ENCODE measurements at regions not wholly inside any gene's neighbourhood (a gene's known extent, or its start where the extent isn't known, plus 50 kb on each side); places are given as distances from the start of the nearest gene placed in this dataset.

GRCh38 chr3:13227315-13228165 is 154.3 kb upstream of the IQSEC1 start:
- Histone ChIP-seq H3K9me3 (replicated peaks) (no peaks in the 10 kb centered on the region), H3K36me3 (no peaks in the 10 kb centered on the region), H3K4me1 (replicated peaks) (no peaks in the 10 kb centered on the region), H3K27ac (no peak overlapping the region), H3K4me3 (no peak overlapping the region), H3K27me3 (replicated peaks) (no peaks in the 10 kb centered on the region)
- no peak for DNase-seq (ENCODE audit: low read depth in 1 of 2, low spot score in 2 of 2)

DNA sequence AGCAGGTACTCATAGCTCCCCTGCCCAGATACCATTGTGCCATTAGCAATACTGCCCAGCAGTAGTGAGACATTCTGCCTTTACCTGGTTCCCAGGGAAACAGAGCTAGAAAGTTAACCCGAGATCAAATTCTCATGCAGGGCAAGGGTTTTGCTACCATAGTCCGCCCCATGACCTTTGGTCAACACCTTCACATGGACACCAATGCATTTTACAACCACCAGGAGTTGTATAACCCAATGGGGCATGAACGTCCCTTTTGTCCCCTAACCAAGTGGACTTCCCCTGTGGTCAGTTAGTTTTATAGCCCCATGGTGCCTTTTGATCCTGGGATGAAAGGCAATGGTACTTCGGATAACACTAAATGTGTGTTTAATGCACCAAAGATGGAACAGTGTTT is 151.7 kb upstream of the IQSEC1 start:
- no peaks in the 10 kb centered on the region for H3K9me3 ChIP-seq (replicated peaks)
- no peaks in the 10 kb centered on the region for H3K27me3 ChIP-seq (replicated peaks)
- no peak overlapping the region for H3K4me3 ChIP-seq
- H3K4me1 ChIP-seq (replicated peaks): no peaks in the 10 kb centered on the region
- no peak overlapping the region for H3K27ac ChIP-seq
- DNase-seq (ENCODE audit: low read depth in 1 of 2, low spot score in 2 of 2): no peak
- no peaks in the 10 kb centered on the region for H3K36me3 ChIP-seq

GRCh38 chr3:13223574-13224237 is 150.5 kb upstream of the IQSEC1 start:
- no peak for DNase-seq (ENCODE audit: low read depth in 1 of 2, low spot score in 2 of 2)
- no peak overlapping the region for H3K27ac ChIP-seq
- H3K9me3 ChIP-seq (replicated peaks): no peaks in the 10 kb centered on the region
- H3K36me3 ChIP-seq: no peaks in the 10 kb centered on the region
- H3K4me3 ChIP-seq: no peak overlapping the region
- no peaks in the 10 kb centered on the region for H3K27me3 ChIP-seq (replicated peaks)
- H3K4me1 ChIP-seq (replicated peaks): no peaks in the 10 kb centered on the region

GRCh38 chr3:13222891-13223573 is 149.8 kb upstream of the IQSEC1 start:
- Histone ChIP-seq H3K4me3 (no peak overlapping the region), H3K4me1 (replicated peaks) (no peaks in the 10 kb centered on the region), H3K27ac (no peak overlapping the region), H3K9me3 (replicated peaks) (no peaks in the 10 kb centered on the region), H3K27me3 (replicated peaks) (no peaks in the 10 kb centered on the region), H3K36me3 (no peaks in the 10 kb centered on the region)
- no peak for DNase-seq (ENCODE audit: low read depth in 1 of 2, low spot score in 2 of 2)

DNA sequence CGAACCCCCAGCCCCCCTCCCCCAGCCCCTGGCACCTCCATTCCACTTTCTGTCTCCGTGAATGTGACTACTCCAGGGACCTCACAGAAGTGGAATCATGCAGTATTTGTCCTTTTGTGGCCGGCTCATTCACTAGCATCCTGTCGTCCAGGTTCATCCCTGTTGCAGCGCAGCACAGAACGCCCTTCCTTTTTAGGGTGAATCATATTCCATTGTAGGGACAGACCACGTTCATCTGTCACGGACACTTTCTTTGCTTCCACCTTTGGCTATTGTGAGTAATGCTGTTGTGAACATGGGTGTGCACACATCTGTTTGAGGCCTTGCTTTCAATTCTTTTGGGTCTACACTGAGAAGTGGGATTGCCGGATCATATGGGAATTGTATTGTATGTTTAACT is 148.9 kb upstream of the IQSEC1 start:
- no peaks in the 10 kb centered on the region for H3K27me3 ChIP-seq (replicated peaks)
- H3K36me3 ChIP-seq: no peaks in the 10 kb centered on the region
- H3K4me3 ChIP-seq: no peak overlapping the region
- no peak overlapping the region for H3K27ac ChIP-seq
- H3K4me1 ChIP-seq (replicated peaks): no peaks in the 10 kb centered on the region
- no peaks in the 10 kb centered on the region for H3K9me3 ChIP-seq (replicated peaks)
- no peak for DNase-seq (ENCODE audit: low read depth in 1 of 2, low spot score in 2 of 2)

DNA sequence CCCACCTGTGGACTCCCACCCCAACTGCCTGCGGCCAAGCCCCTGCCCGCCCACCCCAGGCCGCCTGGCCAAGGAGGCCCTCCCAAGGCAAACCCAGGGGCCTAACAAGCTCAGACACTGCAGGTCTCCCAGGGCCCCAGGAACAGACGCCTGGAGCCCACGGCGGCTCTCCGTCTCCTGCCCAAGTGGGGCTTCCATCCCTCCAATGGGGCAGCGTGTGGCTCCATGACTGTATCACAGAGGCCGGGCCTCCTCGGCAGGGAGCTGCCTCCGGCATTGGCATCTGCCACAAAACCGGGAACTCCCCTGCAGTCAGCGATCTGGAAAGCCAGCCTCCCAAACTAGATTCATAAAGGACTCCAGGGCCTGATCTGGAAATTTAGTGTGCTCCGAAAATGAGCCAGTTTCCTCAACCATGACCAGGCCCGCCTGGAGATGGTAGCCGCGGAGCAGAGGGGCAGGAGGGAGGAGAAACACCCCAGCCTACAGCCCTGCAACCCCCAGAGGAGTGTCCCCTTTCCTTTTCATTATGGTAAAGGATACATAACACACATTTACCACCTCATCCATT is 148.3 kb upstream of the IQSEC1 start:
- no peaks in the 10 kb centered on the region for H3K27me3 ChIP-seq (replicated peaks)
- H3K4me3 ChIP-seq: no peak overlapping the region
- no peaks in the 10 kb centered on the region for H3K9me3 ChIP-seq (replicated peaks)
- no peaks in the 10 kb centered on the region for H3K36me3 ChIP-seq
- no peaks in the 10 kb centered on the region for H3K4me1 ChIP-seq (replicated peaks)
- no peak overlapping the region for H3K27ac ChIP-seq
- DNase-seq (ENCODE audit: low read depth in 1 of 2, low spot score in 2 of 2): no peak

DNA sequence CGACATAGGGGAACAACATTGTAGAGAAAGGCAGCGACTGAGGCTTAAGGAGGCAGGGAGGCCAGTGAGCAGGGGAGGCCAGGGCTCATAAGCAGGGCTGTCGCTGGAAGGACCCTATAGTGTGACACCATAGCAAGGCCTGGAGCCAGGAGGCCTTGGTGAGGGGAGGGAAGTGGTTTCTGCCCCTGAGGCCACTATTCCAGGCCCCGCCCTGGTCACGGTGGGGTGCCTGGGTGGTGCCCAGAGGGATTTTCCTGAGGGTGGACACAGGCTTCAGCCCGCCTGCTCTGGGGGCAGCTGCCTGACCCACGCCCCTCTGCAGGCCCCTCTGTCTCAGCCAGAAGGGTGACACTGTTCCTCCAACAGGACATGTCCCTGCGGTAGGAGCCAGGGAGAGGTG is 147.8 kb upstream of the IQSEC1 start:
- Histone ChIP-seq H3K36me3 (no peaks in the 10 kb centered on the region), H3K27ac (no peak overlapping the region), H3K27me3 (replicated peaks) (no peaks in the 10 kb centered on the region), H3K9me3 (replicated peaks) (no peaks in the 10 kb centered on the region), H3K4me1 (replicated peaks) (no peaks in the 10 kb centered on the region), H3K4me3 (no peak overlapping the region)
- no peak for DNase-seq (ENCODE audit: low read depth in 1 of 2, low spot score in 2 of 2)

DNA sequence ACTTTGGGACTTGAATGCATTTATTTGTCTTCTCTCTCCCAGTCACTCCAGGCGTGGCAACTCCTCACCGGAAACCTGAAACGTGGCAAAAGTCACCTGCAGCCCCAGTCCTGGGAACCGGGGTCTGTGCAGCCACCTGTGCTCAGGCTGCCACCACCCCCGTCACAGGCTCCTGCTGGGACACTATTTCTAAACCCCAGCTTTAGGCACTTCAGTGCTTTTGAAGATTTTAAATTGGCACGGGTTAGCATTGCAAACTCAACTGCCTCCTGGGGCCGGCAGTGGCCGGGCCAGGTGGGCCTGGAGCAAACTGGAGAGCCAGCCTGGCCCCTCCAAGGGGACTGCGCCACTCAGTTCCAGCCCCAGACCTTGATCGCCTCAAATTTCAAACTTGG is 146.7 kb upstream of the IQSEC1 start:
- Histone ChIP-seq H3K27me3 (replicated peaks) (no peaks in the 10 kb centered on the region), H3K4me1 (replicated peaks) (no peaks in the 10 kb centered on the region), H3K4me3 (no peak overlapping the region), H3K9me3 (replicated peaks) (no peaks in the 10 kb centered on the region), H3K36me3 (no peaks in the 10 kb centered on the region), H3K27ac (no peak overlapping the region)
- no peak for DNase-seq (ENCODE audit: low read depth in 1 of 2, low spot score in 2 of 2)

- no peaks in the 10 kb centered on the region for H3K9me3 ChIP-seq (replicated peaks)
- H3K36me3 ChIP-seq: no peaks in the 10 kb centered on the region
- H3K4me1 ChIP-seq (replicated peaks): no peaks in the 10 kb centered on the region
- no peak for DNase-seq (ENCODE audit: low read depth in 1 of 2, low spot score in 2 of 2)
- no peak overlapping the region for H3K27ac ChIP-seq
- no peaks in the 10 kb centered on the region for H3K27me3 ChIP-seq (replicated peaks)
- H3K4me3 ChIP-seq: no peak overlapping the region
These were observed 146.1 kb upstream of the IQSEC1 start for GRCh38 chr3:13219077-13219901.

GRCh38 chr3:13218541-13218908 is 145.3 kb upstream of the IQSEC1 start:
- no peak overlapping the region for H3K27ac ChIP-seq
- no peaks in the 10 kb centered on the region for H3K36me3 ChIP-seq
- no peak overlapping the region for H3K4me3 ChIP-seq

GRCh38 chr3:13217736-13218540 is 144.7 kb upstream of the IQSEC1 start:
- Histone ChIP-seq H3K27me3 (replicated peaks) (no peaks in the 10 kb centered on the region), H3K36me3 (no peaks in the 10 kb centered on the region), H3K4me1 (replicated peaks) (no peaks in the 10 kb centered on the region), H3K27ac (no peak overlapping the region), H3K4me3 (no peak overlapping the region), H3K9me3 (replicated peaks) (no peaks in the 10 kb centered on the region)
- DNase-seq (ENCODE audit: low read depth in 1 of 2, low spot score in 2 of 2): no peak

More at GRCh38 chr3:13218541-13218908, 145.3 kb upstream of the IQSEC1 start:
- DNase-seq (ENCODE audit: low read depth in 1 of 2, low spot score in 2 of 2): no peak
- no peaks in the 10 kb centered on the region for H3K27me3 ChIP-seq (replicated peaks)
- H3K4me1 ChIP-seq (replicated peaks): no peaks in the 10 kb centered on the region
- no peaks in the 10 kb centered on the region for H3K9me3 ChIP-seq (replicated peaks)

DNA sequence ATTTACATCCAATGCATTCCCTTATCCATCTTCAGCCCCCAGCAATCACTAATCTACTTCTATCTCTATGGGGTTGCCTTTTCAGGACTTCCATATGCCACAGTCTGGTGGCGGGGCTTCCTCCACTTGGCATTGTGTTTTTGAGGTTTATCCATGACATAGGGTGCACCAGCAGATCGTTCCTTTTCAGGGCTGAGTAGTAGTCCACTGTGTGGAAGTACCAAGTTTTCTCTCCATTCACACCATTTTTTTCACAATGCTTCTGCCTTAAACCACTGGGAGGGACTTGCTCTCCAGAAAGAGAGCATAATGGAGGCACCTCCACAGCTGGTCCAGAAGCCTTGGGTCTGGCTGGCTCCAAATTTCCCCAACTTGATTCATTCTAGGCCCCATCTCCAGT is 144.0 kb upstream of the IQSEC1 start:
- no peaks in the 10 kb centered on the region for H3K36me3 ChIP-seq
- H3K27me3 ChIP-seq (replicated peaks): no peaks in the 10 kb centered on the region
- no peak overlapping the region for H3K4me3 ChIP-seq
- H3K9me3 ChIP-seq (replicated peaks): no peaks in the 10 kb centered on the region
- DNase-seq (ENCODE audit: low read depth in 1 of 2, low spot score in 2 of 2): no peak
- H3K27ac ChIP-seq: no peak overlapping the region
- no peaks in the 10 kb centered on the region for H3K4me1 ChIP-seq (replicated peaks)
